ENCODE measurements at regions not wholly inside any gene's neighbourhood (a gene's known extent, or its start where the extent isn't known, plus 50 kb on each side); places are given as distances from the start of the nearest gene placed in this dataset.

- Mint-ChIP-seq H3K4me1 (ENCODE audit: low read depth) (no peaks in the 10 kb centered on the region), H3K27ac (no peak overlapping the region), H3K9me3 (no peaks in the 10 kb centered on the region; the same call in 1 of the 2 replicates), H3K27me3 (ENCODE audit: insufficient read depth) (peaks cover 20% of the 10 kb centered on the region), H3K36me3 (ENCODE audit: low read depth) (peaks cover 4% of the 10 kb centered on the region; the same call in 1 of the 2 replicates), H3K4me3 (no peak overlapping the region)
- TF ChIP-seq CTCF (IDR thresholded peaks at IDR 0.05): no peak
- no peak for DNase-seq
These were observed 97.2 kb upstream of the GPC1 start for GRCh38 chr2:240338274-240338673.

DNA sequence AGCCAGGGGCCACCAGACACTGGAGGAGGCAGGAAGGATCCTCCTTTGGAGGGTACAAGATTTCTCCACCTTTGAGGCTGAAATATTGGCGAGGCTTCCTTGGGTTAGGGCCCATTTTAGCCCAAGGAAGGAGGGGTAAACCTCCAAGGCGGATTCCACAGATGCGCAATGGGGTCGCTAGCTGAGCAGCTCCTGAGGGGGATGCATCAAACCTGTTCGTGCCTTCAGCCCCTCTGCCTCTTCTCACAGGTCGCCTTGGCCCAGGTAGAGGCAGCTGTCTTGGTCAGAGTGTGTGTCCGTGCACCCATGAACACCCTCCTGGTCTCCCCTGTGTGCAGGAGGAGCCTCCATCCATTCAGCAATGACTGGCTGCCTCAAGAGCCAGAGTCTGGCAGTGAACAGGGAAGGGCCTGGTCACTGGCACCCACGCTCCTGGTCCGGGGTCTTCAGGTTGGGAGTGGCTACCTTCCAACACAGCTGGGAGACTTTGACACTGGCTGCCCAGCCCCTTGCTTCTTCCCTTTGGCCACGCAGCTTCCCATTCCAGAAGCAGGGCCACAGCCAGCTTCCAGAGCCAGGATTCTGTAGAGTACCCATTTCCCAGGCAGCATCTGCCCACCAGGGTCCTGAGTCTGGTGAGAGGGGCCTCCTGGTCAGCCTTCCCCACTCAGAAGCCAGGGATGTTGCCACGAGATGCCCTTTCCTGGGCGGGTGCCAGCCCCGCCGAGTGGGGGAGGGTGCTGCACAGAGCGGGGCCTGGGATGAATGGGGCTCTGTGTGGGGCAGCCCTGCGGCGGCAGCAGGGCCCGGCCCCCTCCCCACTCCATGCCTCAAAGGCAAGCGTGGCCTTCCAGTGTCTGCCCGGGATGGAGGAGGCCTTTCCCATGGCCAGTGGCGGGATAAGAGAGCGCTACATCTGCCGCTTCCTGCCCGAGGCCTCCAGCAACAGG, 95.8 kb upstream of the GPC1 start:
- Mint-ChIP-seq H3K27me3 (ENCODE audit: insufficient read depth) (peaks cover 20% of the 10 kb centered on the region), H3K4me3 (no peak overlapping the region), H3K9me3 (peaks cover 9% of the 10 kb centered on the region), H3K27ac (no peak overlapping the region), H3K36me3 (ENCODE audit: low read depth) (peaks cover 13% of the 10 kb centered on the region), H3K4me1 (ENCODE audit: low read depth) (no peaks in the 10 kb centered on the region)
- DNase-seq: no peak
- TF ChIP-seq CTCF (IDR thresholded peaks at IDR 0.05): no peak

GRCh38 chr2:240340361-240340761, 95.1 kb upstream of the GPC1 start:
- no peak overlapping the region for H3K4me3 Mint-ChIP-seq
- peaks cover 19% of the 10 kb centered on the region for H3K36me3 Mint-ChIP-seq (ENCODE audit: low read depth)
- peaks cover 16% of the 10 kb centered on the region for H3K9me3 Mint-ChIP-seq
- peaks cover 18% of the 10 kb centered on the region for H3K27me3 Mint-ChIP-seq (ENCODE audit: insufficient read depth)
- no peak overlapping the region for H3K27ac Mint-ChIP-seq
- no peak for TF ChIP-seq CTCF (IDR thresholded peaks at IDR 0.05)
- no peak for DNase-seq
- H3K4me1 Mint-ChIP-seq (ENCODE audit: low read depth): no peaks in the 10 kb centered on the region

DNA sequence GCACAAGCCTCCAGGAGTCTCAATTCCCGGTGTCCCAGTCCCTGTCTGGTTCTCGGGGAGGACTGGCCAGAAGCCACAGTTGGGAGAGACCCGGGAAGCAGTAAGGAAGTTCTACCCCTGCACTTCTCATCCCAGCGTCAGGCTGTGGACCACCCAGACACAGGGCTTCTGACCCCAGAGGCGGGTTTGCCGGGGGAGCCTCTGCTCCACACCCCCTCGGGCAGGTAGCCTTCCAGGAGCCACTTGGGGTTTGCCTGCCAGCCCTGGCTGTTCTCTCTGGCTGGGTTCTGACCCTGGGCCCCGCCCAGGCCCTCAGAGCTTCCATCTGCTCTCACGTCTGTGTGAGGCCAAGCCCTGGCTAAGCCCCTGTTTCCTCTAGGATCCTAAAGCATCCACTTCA, 94.4 kb upstream of the GPC1 start:
- H3K4me3 Mint-ChIP-seq: no peak overlapping the region
- DNase-seq: no peak
- H3K4me1 Mint-ChIP-seq (ENCODE audit: low read depth): no peaks in the 10 kb centered on the region
- H3K9me3 Mint-ChIP-seq: peaks cover 21% of the 10 kb centered on the region
- H3K27me3 Mint-ChIP-seq (ENCODE audit: insufficient read depth): peaks cover 11% of the 10 kb centered on the region
- no peak overlapping the region for H3K27ac Mint-ChIP-seq
- no peak for TF ChIP-seq CTCF (IDR thresholded peaks at IDR 0.05)
- peaks cover 21% of the 10 kb centered on the region for H3K36me3 Mint-ChIP-seq (ENCODE audit: low read depth)

DNA sequence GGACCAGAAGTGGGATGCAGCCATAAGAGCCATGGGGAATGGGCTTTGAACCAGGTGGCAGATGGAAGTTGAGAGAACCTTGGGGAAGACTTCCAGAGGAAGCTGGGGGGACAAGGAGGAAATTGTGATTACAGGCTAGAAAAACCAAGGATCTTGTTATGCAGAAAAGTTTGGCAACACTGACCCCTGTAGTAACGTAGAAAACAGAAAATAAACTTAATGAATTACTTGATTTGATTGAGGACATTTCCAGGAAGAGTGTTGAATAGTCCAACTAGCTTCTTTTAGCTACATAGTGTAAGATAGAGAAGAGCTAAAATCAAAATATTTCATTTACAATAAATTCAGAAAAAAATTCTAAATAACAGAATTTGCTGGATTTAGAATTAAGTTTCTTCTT, 91.9 kb upstream of the GPC1 start:
- peaks cover 26% of the 10 kb centered on the region for H3K9me3 Mint-ChIP-seq
- no peak overlapping the region for H3K4me3 Mint-ChIP-seq
- no peaks in the 10 kb centered on the region for H3K4me1 Mint-ChIP-seq (ENCODE audit: low read depth)
- peaks cover 20% of the 10 kb centered on the region for H3K36me3 Mint-ChIP-seq (ENCODE audit: low read depth)
- H3K27ac Mint-ChIP-seq: no peak overlapping the region
- no peak for TF ChIP-seq CTCF (IDR thresholded peaks at IDR 0.05)
- peaks cover 4% of the 10 kb centered on the region for H3K27me3 Mint-ChIP-seq (ENCODE audit: insufficient read depth)
- no peak for DNase-seq
